ENCODE measurements at regions not wholly inside any gene's neighbourhood (a gene's known extent, or its start where the extent isn't known, plus 50 kb on each side); places are given as distances from the start of the nearest gene placed in this dataset.

DNA sequence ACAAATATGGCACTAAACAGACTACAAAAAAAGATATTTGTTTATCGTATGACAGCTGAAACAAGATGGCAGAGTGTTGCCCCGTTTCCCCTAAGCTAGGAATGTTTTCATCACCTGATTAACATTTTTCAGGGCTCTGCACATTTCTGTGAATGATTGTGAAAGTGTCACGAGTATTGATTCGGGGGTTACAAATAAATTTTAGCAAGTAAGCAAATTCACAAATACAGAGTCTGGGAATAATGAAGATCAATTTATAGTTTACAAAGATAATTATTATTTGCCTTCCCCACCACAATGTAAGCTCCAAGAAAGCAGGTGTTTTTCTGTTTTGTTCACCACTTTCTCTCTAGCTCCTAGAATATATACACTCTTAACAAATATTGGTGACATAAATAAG, 361.2 kb upstream of the ERCC4 start:
- Histone ChIP-seq H3K4me3 (ENCODE audit: low read depth, low read length) (no peak overlapping the region), H3K27me3 (ENCODE audit: control insufficient read depth, insufficient read depth, low read length) (no peaks in the 10 kb centered on the region), H3K36me3 (ENCODE audit: control insufficient read depth, insufficient read depth, low read length) (no peaks in the 10 kb centered on the region)
- ChIA-PET POLR2A (no interaction called here), CTCF (no interaction called here)
- TF ChIP-seq, protein P1, sequence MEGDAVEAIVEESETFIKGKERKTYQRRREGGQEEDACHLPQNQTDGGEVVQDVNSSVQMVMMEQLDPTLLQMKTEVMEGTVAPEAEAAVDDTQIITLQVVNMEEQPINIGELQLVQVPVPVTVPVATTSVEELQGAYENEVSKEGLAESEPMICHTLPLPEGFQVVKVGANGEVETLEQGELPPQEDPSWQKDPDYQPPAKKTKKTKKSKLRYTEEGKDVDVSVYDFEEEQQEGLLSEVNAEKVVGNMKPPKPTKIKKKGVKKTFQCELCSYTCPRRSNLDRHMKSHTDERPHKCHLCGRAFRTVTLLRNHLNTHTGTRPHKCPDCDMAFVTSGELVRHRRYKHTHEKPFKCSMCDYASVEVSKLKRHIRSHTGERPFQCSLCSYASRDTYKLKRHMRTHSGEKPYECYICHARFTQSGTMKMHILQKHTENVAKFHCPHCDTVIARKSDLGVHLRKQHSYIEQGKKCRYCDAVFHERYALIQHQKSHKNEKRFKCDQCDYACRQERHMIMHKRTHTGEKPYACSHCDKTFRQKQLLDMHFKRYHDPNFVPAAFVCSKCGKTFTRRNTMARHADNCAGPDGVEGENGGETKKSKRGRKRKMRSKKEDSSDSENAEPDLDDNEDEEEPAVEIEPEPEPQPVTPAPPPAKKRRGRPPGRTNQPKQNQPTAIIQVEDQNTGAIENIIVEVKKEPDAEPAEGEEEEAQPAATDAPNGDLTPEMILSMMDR (IDR thresholded peaks at IDR 0.05; ENCODE audit: insufficient read depth, low read depth, low read length) = no peak
- DNase-seq (ENCODE audit: low read depth) = no peak

DNA sequence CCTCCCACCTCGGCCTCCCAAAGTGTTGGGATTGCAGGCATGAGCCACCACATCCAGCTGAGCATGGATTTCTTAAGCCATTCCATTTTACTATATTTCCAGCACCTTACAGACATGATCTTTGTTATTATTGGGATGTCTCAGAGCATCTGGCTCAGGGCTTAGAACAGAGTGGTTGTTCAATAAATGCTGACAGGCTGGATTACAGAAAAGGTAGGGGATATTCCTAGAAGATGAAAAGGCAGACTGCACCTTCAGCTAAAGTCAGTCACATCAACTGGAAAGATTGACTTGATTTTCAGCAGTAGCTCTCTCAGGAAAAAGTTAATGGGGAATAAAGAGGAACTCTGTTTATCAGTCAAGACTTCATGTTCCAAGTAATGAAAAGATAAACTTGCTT, 360.3 kb upstream of the ERCC4 start:
- H3K27me3 ChIP-seq (ENCODE audit: control insufficient read depth, insufficient read depth, low read length) = no peaks in the 10 kb centered on the region
- no peaks in the 10 kb centered on the region for H3K36me3 ChIP-seq (ENCODE audit: control insufficient read depth, insufficient read depth, low read length)
- H3K4me3 ChIP-seq (ENCODE audit: low read depth, low read length) = no peak overlapping the region
- ChIA-PET CTCF (interaction anchor here (0.6 kb wide), 1 partner anchor 80 kb away, joined by 3 read pairs; no protein-coding TSS in a partner anchor), POLR2A (no interaction called here)
- no peak for DNase-seq (ENCODE audit: low read depth)
- TF ChIP-seq, protein P1 (IDR thresholded peaks at IDR 0.05; ENCODE audit: insufficient read depth, low read depth, low read length) = no peak

DNA sequence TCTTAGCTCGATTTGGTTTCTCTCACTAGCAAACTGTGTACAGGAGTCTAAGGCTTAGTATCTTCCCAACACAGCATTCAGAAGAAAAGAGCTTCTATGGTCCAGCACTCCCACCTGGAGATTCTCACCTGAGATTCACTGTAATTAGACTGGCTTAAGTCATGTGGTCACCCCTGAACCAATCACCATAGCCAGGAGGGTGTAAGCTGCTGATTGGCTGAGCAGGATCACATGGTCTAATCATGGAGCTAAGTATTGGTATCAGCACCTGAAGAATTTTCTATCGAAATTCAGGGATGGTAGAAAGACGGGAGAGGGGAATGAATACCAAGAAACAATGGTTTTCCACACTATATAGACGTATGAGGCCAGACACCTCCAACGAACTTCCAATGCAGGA, 359.8 kb upstream of the ERCC4 start:
- CTCF ChIA-PET = interaction anchor here (0.6 kb wide), 1 partner anchor 79 kb away, joined by 3 read pairs; no protein-coding TSS in a partner anchor
- TF ChIP-seq, protein P1 (IDR thresholded peaks at IDR 0.05; ENCODE audit: insufficient read depth, low read depth, low read length) = no peak
- no peak for DNase-seq (ENCODE audit: low read depth)

DNA sequence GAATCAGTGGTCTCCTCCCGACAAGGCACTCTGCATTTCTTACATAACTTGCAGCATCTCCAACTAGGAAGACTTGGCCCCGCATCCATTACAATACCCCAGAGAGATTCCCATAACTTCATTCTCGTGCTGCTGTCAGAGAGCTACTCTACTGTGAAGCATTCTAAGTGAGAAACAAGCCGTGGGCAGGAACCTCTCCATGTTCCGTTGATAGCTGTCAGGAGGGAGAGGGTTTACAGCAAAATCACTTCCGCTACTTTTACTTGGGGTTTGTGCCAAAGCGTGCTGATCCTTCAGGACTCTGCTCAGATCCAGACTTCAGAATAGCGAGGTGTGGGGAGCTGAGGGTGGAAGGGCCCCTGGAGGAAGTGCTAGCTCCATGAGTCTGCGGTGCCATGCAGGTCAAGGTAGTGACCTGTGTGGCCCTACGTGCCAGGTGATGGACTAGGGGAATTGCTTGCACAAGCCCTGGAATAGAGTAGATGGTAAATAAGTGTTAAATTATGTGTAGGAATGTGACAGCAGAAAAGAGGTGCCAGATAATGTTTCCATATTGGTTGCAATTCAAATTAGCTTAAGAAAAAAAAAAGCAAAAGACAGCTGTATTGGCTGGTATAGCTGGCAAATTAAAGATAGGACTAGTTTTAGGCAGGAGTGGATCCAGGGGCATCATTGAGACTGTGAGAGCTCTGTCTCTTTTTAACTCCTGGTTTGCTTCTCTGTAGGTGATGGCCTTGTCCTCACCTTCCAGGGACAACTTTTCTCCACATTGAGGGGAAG, 358.5 kb upstream of the ERCC4 start:
- ChIA-PET POLR2A (no interaction called here), CTCF (no interaction called here)
- Histone ChIP-seq H3K36me3 (ENCODE audit: control insufficient read depth, insufficient read depth, low read length) (no peaks in the 10 kb centered on the region), H3K4me3 (ENCODE audit: low read depth, low read length) (no peak overlapping the region), H3K27me3 (ENCODE audit: control insufficient read depth, insufficient read depth, low read length) (no peaks in the 10 kb centered on the region)
- TF ChIP-seq, protein P1 (IDR thresholded peaks at IDR 0.05; ENCODE audit: insufficient read depth, low read depth, low read length) = no peak
- DNase-seq (ENCODE audit: low read depth) = no peak

More for the DNA sequence above, 359.8 kb upstream of the ERCC4 start:
- Histone ChIP-seq H3K36me3 (ENCODE audit: control insufficient read depth, insufficient read depth, low read length) (no peaks in the 10 kb centered on the region), H3K27me3 (ENCODE audit: control insufficient read depth, insufficient read depth, low read length) (no peaks in the 10 kb centered on the region), H3K4me3 (ENCODE audit: low read depth, low read length) (no peak overlapping the region)
- POLR2A ChIA-PET = no interaction called here

DNA sequence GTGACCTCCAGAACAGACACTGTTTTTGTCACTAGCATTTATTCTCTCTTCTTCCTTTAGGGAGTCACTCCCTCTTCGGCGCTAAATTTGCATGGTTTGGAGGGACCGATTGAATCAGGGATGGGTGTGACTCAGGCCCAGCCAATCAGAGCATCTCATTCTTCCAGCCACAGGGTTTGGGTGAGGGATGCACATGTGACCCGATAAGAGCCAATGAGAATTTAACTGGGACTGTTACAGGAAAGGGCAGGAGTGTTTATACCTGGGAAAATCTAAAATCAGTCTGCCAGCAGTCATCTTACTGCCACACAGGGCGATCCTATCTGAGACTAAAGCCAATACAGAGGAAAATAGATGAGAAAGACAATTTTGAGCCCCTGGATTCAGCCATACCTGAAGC, 351.2 kb upstream of the ERCC4 start:
- Histone ChIP-seq H3K4me3 (ENCODE audit: low read depth, low read length) (no peak overlapping the region), H3K27me3 (ENCODE audit: control insufficient read depth, insufficient read depth, low read length) (no peaks in the 10 kb centered on the region), H3K36me3 (ENCODE audit: control insufficient read depth, insufficient read depth, low read length) (no peaks in the 10 kb centered on the region)
- POLR2A ChIA-PET = no interaction called here
- CTCF ChIA-PET = no interaction called here
- TF ChIP-seq, protein P1 (IDR thresholded peaks at IDR 0.05; ENCODE audit: insufficient read depth, low read depth, low read length) = no peak
- DNase-seq (ENCODE audit: low read depth) = no peak
